IMR-90 (cell line): ENCODE measurements at regions not wholly inside any gene's neighbourhood (a gene's known extent, or its start where the extent isn't known, plus 50 kb on each side); places are given as distances from the start of the nearest gene placed in this dataset.

ENCODE experiments used
- BHLHE40 ChIP-seq: fragments of 150-350 bp; IDR thresholded peaks from 2 replicates; pipeline ENCODE4 v1.6.1; 2016; ENCODE audit warnings: mild to moderate bottlenecking, low read depth, low read length
- CEBPB ChIP-seq: IDR thresholded peaks from 2 replicates; pipeline ENCODE4 v1.6.1; 2012; ENCODE audit warnings: low read depth, low read length, improper control_type of control experiment
- CTCF ChIP-seq: conservative IDR thresholded peaks from 2 replicates; pipeline ENCODE4 v1.5.1; 2012; ENCODE audit warnings: mild to moderate bottlenecking, low read depth, low read length, improper control_type of control experiment
- FOS ChIP-seq: fragments of 150-350 bp; IDR thresholded peaks from 2 replicates; pipeline ENCODE4 v1.6.1; 2016; ENCODE audit warnings: low read depth, low read length
- MXI1 ChIP-seq: IDR thresholded peaks from 2 replicates; pipeline ENCODE4 v1.6.1; 2012; ENCODE audit warnings: low read depth, mild to moderate bottlenecking, low read length, moderate library complexity, borderline replicate concordance
- POLR2A ChIP-seq: IDR thresholded peaks from 2 replicates; pipeline ENCODE4 v1.6.1; 2012; ENCODE audit warnings: mild to moderate bottlenecking, low read depth, low read length
- RAD21 ChIP-seq: IDR thresholded peaks from 2 replicates; pipeline ENCODE4 v1.6.1; 2012; ENCODE audit warnings: low read length, improper control_type of control experiment
- RCOR1 ChIP-seq: IDR thresholded peaks from 2 replicates; pipeline ENCODE4 v1.6.1; 2012; ENCODE audit warnings: mild to moderate bottlenecking, low read length, improper control_type of control experiment; ENCODE audit not compliant: insufficient replicate concordance
- RFX5 ChIP-seq: IDR thresholded peaks from 2 replicates; pipeline ENCODE4 v1.8.0; 2012; ENCODE audit warnings: low read depth, mild to moderate bottlenecking, low read length, moderate library complexity
- TF ChIP-seq, protein P1 (sequence below): fragments of 150-350 bp; IDR thresholded peaks from 2 replicates; pipeline ENCODE4 v1.6.1; 2016; ENCODE audit warnings: low read depth, mild to moderate bottlenecking, low read length, moderate library complexity, borderline replicate concordance
- TF ChIP-seq, protein P2 (sequence below): fragments of 150-350 bp; IDR thresholded peaks from 2 replicates; pipeline ENCODE4 v1.6.1; 2017; ENCODE audit warnings: mild to moderate bottlenecking, antibody characterized with exemption, low read length, low read depth

GRCh38 chr9:21720758-21721157 is 81.7 kb upstream of the MTAP start:
- no peak for TF ChIP-seq POLR2A
- no peak for TF ChIP-seq CTCF
- no peak for TF ChIP-seq RAD21
- TF ChIP-seq, protein P1, sequence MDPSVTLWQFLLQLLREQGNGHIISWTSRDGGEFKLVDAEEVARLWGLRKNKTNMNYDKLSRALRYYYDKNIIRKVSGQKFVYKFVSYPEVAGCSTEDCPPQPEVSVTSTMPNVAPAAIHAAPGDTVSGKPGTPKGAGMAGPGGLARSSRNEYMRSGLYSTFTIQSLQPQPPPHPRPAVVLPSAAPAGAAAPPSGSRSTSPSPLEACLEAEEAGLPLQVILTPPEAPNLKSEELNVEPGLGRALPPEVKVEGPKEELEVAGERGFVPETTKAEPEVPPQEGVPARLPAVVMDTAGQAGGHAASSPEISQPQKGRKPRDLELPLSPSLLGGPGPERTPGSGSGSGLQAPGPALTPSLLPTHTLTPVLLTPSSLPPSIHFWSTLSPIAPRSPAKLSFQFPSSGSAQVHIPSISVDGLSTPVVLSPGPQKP = no peak
- TF ChIP-seq FOS = no peak
- no peak for TF ChIP-seq BHLHE40
- no peak for TF ChIP-seq RFX5
- no peak for TF ChIP-seq CEBPB
- TF ChIP-seq, protein P2, sequence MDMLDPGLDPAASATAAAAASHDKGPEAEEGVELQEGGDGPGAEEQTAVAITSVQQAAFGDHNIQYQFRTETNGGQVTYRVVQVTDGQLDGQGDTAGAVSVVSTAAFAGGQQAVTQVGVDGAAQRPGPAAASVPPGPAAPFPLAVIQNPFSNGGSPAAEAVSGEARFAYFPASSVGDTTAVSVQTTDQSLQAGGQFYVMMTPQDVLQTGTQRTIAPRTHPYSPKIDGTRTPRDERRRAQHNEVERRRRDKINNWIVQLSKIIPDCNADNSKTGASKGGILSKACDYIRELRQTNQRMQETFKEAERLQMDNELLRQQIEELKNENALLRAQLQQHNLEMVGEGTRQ = no peak
- no peak for TF ChIP-seq RCOR1
- no peak for TF ChIP-seq MXI1
